ENCODE measurements at regions not wholly inside any gene's neighbourhood (a gene's known extent, or its start where the extent isn't known, plus 50 kb on each side); places are given as distances from the start of the nearest gene placed in this dataset.

GRCh38 chr3:72574144-72574543 lies 274.1 kb downstream of the SHQ1 start:
- WGBS, 2 donors (ENCODE audit: low coverage in 1 of 2): 100% methylated on average over 1 of the region's 1 CpG
- no peaks in the 10 kb centered on the region for H3K9me3 ChIP-seq
- no peak for ATAC-seq
- H3K4me3 ChIP-seq: no peak overlapping the region
- TF ChIP-seq POLR2AphosphoS5 (IDR thresholded peaks at IDR 0.05) (no peak), CTCF (IDR thresholded peaks at IDR 0.05) (no peak), EP300 (IDR thresholded peaks at IDR 0.05) (no peak), POLR2A (IDR thresholded peaks at IDR 0.05) (no peak)
- H3K27me3 ChIP-seq: no peaks in the 10 kb centered on the region
- H3K4me1 ChIP-seq: no peaks in the 10 kb centered on the region
- no peaks in the 10 kb centered on the region for H3K36me3 ChIP-seq
- no peak overlapping the region for H3K27ac ChIP-seq

GRCh38 chr3:72573051-72573450 lies 275.2 kb downstream of the SHQ1 start:
- ATAC-seq: no peak
- no peak for TF ChIP-seq POLR2AphosphoS5 (IDR thresholded peaks at IDR 0.05)
- TF ChIP-seq POLR2A (IDR thresholded peaks at IDR 0.05): no peak
- no peak for TF ChIP-seq EP300 (IDR thresholded peaks at IDR 0.05)
- TF ChIP-seq CTCF (IDR thresholded peaks at IDR 0.05): no peak
- H3K27ac ChIP-seq: no peak overlapping the region
- 88 to 91% methylated on average over 10 to 13 of the region's 13 CpGs for WGBS, 2 donors (ENCODE audit: low coverage in 1 of 2)
- no peaks in the 10 kb centered on the region for H3K4me1 ChIP-seq
- no peaks in the 10 kb centered on the region for H3K9me3 ChIP-seq
- no peaks in the 10 kb centered on the region for H3K27me3 ChIP-seq
- H3K4me3 ChIP-seq: no peak overlapping the region
- H3K36me3 ChIP-seq: no peaks in the 10 kb centered on the region

- WGBS, 2 donors (ENCODE audit: low coverage in 1 of 2): 68 to 70% methylated on average over 8 to 11 of the region's 19 CpGs
- Histone ChIP-seq H3K4me3 (no peak overlapping the region), H3K9me3 (no peaks in the 10 kb centered on the region), H3K4me1 (no peaks in the 10 kb centered on the region), H3K27ac (no peak overlapping the region), H3K36me3 (no peaks in the 10 kb centered on the region), H3K27me3 (no peaks in the 10 kb centered on the region)
- no peak for ATAC-seq
- TF ChIP-seq POLR2AphosphoS5 (IDR thresholded peaks at IDR 0.05) (no peak), CTCF (IDR thresholded peaks at IDR 0.05) (no peak), POLR2A (IDR thresholded peaks at IDR 0.05) (no peak), EP300 (IDR thresholded peaks at IDR 0.05) (no peak)
Observed at GRCh38 chr3:72572489-72573007, 275.7 kb downstream of the SHQ1 start.

- 59 to 67% methylated on average over 8 to 13 of the region's 13 CpGs for WGBS, 2 donors (ENCODE audit: low coverage in 1 of 2)
- Histone ChIP-seq H3K27ac (no peak overlapping the region), H3K36me3 (no peaks in the 10 kb centered on the region), H3K4me1 (no peaks in the 10 kb centered on the region), H3K9me3 (no peaks in the 10 kb centered on the region), H3K4me3 (no peak overlapping the region), H3K27me3 (no peaks in the 10 kb centered on the region)
- TF ChIP-seq POLR2AphosphoS5 (IDR thresholded peaks at IDR 0.05) (no peak), POLR2A (IDR thresholded peaks at IDR 0.05) (no peak), EP300 (IDR thresholded peaks at IDR 0.05) (no peak), CTCF (IDR thresholded peaks at IDR 0.05) (no peak)
- no peak for ATAC-seq
Observed at GRCh38 chr3:72571638-72572114, 276.6 kb downstream of the SHQ1 start.

- 83 to 86% methylated on average over 1 to 2 of the region's 3 CpGs for WGBS, 2 donors (ENCODE audit: low coverage in 1 of 2)
- no peaks in the 10 kb centered on the region for H3K36me3 ChIP-seq
- H3K4me3 ChIP-seq: no peak overlapping the region
- H3K27me3 ChIP-seq: no peaks in the 10 kb centered on the region
- H3K27ac ChIP-seq: no peak overlapping the region
- ATAC-seq: no peak
- no peaks in the 10 kb centered on the region for H3K4me1 ChIP-seq
- TF ChIP-seq POLR2AphosphoS5 (IDR thresholded peaks at IDR 0.05): no peak
- no peak for TF ChIP-seq POLR2A (IDR thresholded peaks at IDR 0.05)
- no peak for TF ChIP-seq EP300 (IDR thresholded peaks at IDR 0.05)
- TF ChIP-seq CTCF (IDR thresholded peaks at IDR 0.05): no peak
- H3K9me3 ChIP-seq: no peaks in the 10 kb centered on the region
Observed at GRCh38 chr3:72571052-72571451, 277.2 kb downstream of the SHQ1 start.

Measured in gastroesophageal sphincter (tissue), 4 donors.